AG09309 (cell line): ENCODE measurements at regions not wholly inside any gene's neighbourhood (a gene's known extent, or its start where the extent isn't known, plus 50 kb on each side); places are given as distances from the start of the nearest gene placed in this dataset.

Experiments used
- DNase-seq: peaks from one replicate; pipeline ENCODE4 v3.0.0-alpha.2; 2010; ENCODE audit warnings: low read depth
- H3K4me3 ChIP-seq: 2 replicates; pipeline ENCODE4 v1.5.1; 2011; ENCODE audit warnings: mild to moderate bottlenecking, low read depth, low read length, moderate library complexity; ENCODE audit not compliant: control insufficient read depth
- TF ChIP-seq, protein P1 (sequence below): IDR thresholded peaks from 2 replicates; pipeline ENCODE4 v1.5.1; 2011; ENCODE audit warnings: mild to moderate bottlenecking, low read depth, low read length, inconsistent platforms; ENCODE audit not compliant: insufficient read depth, control insufficient read depth; ENCODE audit errors: missing control alignments

- TF ChIP-seq, protein P1, sequence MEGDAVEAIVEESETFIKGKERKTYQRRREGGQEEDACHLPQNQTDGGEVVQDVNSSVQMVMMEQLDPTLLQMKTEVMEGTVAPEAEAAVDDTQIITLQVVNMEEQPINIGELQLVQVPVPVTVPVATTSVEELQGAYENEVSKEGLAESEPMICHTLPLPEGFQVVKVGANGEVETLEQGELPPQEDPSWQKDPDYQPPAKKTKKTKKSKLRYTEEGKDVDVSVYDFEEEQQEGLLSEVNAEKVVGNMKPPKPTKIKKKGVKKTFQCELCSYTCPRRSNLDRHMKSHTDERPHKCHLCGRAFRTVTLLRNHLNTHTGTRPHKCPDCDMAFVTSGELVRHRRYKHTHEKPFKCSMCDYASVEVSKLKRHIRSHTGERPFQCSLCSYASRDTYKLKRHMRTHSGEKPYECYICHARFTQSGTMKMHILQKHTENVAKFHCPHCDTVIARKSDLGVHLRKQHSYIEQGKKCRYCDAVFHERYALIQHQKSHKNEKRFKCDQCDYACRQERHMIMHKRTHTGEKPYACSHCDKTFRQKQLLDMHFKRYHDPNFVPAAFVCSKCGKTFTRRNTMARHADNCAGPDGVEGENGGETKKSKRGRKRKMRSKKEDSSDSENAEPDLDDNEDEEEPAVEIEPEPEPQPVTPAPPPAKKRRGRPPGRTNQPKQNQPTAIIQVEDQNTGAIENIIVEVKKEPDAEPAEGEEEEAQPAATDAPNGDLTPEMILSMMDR: no peak
- no peak overlapping the region for H3K4me3 ChIP-seq
- no peak for DNase-seq
These were observed 334.7 kb downstream of the EIPR1 start for GRCh38 chr2:3042601-3043585.

GRCh38 chr2:3041841-3042600, 335.6 kb downstream of the EIPR1 start:
- H3K4me3 ChIP-seq: no peak overlapping the region
- TF ChIP-seq, protein P1: no peak

GRCh38 chr2:3041246-3041645, 336.4 kb downstream of the EIPR1 start:
- H3K4me3 ChIP-seq: no peak overlapping the region
- DNase-seq: no peak
- TF ChIP-seq, protein P1: no peak

More at GRCh38 chr2:3041841-3042600, 335.6 kb downstream of the EIPR1 start:
- DNase-seq: no peak

GRCh38 chr2:3040496-3041140, 337.0 kb downstream of the EIPR1 start:
- no peak for DNase-seq
- TF ChIP-seq, protein P1: no peak
- H3K4me3 ChIP-seq: no peak overlapping the region

DNA sequence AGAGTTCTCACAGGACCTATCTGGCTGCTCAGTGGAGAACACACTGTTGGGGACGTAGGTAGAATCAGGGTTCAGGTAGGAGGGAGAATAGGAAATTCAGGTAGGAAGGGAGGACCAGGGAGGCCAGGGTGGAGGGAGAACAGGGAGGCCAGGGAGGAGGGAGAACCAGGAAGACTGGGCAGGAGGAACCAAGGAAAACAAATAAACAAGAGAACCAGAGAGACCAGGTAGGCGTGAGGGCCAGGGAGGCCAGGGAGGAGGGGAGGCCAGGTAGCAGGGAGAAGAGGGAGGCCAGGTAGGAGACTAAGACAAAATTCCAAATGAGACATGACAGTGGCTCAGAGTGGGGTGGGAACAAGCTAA, 337.6 kb downstream of the EIPR1 start:
- no peak for DNase-seq
- no peak overlapping the region for H3K4me3 ChIP-seq
- TF ChIP-seq, protein P1: no peak
